ENCODE measurements at regions not wholly inside any gene's neighbourhood (a gene's known extent, or its start where the extent isn't known, plus 50 kb on each side); places are given as distances from the start of the nearest gene placed in this dataset.
"Not testable (repeated sequence)": the region's sequence is repeated elsewhere in the genome, so short reads cannot be mapped to it uniquely, and the experiment has no call there.

GRCh38 chr7:150049012-150049655 lies 175.4 kb downstream of the ATP6V0E2 start:
- H3K4me3 ChIP-seq: peak overlapping the region; percentile 20 to 55 (median 28)
- not testable (repeated sequence) for H3K36me3 ChIP-seq, H3K27me3 ChIP-seq, H3K9me3 ChIP-seq
- peak overlapping the region in 2 of 4 donors; percentile 55 to 73 for H3K27ac ChIP-seq
- 4% methylated on average over 22 to 24 of the region's 46 CpGs for WGBS, 2 donors
- peak in 1 of 2 donors; percentile 14 for DNase-seq (ENCODE audit: low spot score in 2 of 2)
- H3K4me1 ChIP-seq: peaks cover 0 to 21% (median 2%) of the 10 kb centered on the region in 4 donors

GRCh38 chr7:150053396-150053795 lies 179.6 kb downstream of the ATP6V0E2 start:
- H3K27ac ChIP-seq; H3K36me3 ChIP-seq; H3K4me3 ChIP-seq; DNase-seq (ENCODE audit: low spot score in 2 of 2); H3K27me3 ChIP-seq; H3K9me3 ChIP-seq; H3K4me1 ChIP-seq: not testable (repeated sequence)
- WGBS, 2 donors: 36 to 42% methylated on average over 5 of the region's 5 CpGs

GRCh38 chr7:150054242-150054641 lies 180.5 kb downstream of the ATP6V0E2 start:
- H3K27me3 ChIP-seq; H3K4me1 ChIP-seq; H3K9me3 ChIP-seq; H3K36me3 ChIP-seq; H3K4me3 ChIP-seq; H3K27ac ChIP-seq; DNase-seq (ENCODE audit: low spot score in 2 of 2): not testable (repeated sequence)
- 46 to 61% methylated on average over 3 of the region's 3 CpGs for WGBS, 2 donors

- WGBS, 2 donors: 13 to 14% methylated on average over 12 of the region's 16 CpGs
- H3K4me1 ChIP-seq, H3K27ac ChIP-seq, H3K36me3 ChIP-seq, H3K4me3 ChIP-seq, H3K9me3 ChIP-seq, H3K27me3 ChIP-seq: not testable (repeated sequence)
- DNase-seq (ENCODE audit: low spot score in 2 of 2): peak; percentile 68 to 79
- peak in 3 of 5 experiments; percentile 26 to 50 (median 32) for TF ChIP-seq CTCF (IDR thresholded peaks at IDR 0.05)
These were observed 186.8 kb downstream of the ATP6V0E2 start for GRCh38 chr7:150060259-150061221.

- not testable (repeated sequence) for H3K27ac ChIP-seq; H3K27me3 ChIP-seq; DNase-seq (ENCODE audit: low spot score in 2 of 2); H3K4me1 ChIP-seq; H3K4me3 ChIP-seq; H3K9me3 ChIP-seq; H3K36me3 ChIP-seq
- WGBS, 2 donors: 60 to 63% methylated on average over 1 of the region's 1 CpG
These were observed 189.4 kb downstream of the ATP6V0E2 start for GRCh38 chr7:150063195-150063594.

GRCh38 chr7:150069555-150070313 lies 196.0 kb downstream of the ATP6V0E2 start:
- not testable (repeated sequence) for H3K27me3 ChIP-seq; H3K9me3 ChIP-seq; H3K4me3 ChIP-seq; H3K36me3 ChIP-seq; DNase-seq (ENCODE audit: low spot score in 2 of 2); H3K27ac ChIP-seq; H3K4me1 ChIP-seq
- WGBS, 2 donors: 73 to 74% methylated on average over 9 to 10 of the region's 10 CpGs

GRCh38 chr7:150077543-150077942 lies 203.8 kb downstream of the ATP6V0E2 start:
- H3K4me1 ChIP-seq; DNase-seq (ENCODE audit: low spot score in 2 of 2); H3K36me3 ChIP-seq; H3K4me3 ChIP-seq; H3K27ac ChIP-seq; H3K9me3 ChIP-seq; H3K27me3 ChIP-seq: not testable (repeated sequence)
- 64 to 85% methylated on average over 1 of the region's 1 CpG for WGBS, 2 donors

- H3K9me3 ChIP-seq; H3K4me1 ChIP-seq; H3K4me3 ChIP-seq; H3K36me3 ChIP-seq; DNase-seq (ENCODE audit: low spot score in 2 of 2); H3K27me3 ChIP-seq; H3K27ac ChIP-seq: not testable (repeated sequence)
These were observed 208.1 kb downstream of the ATP6V0E2 start for GRCh38 chr7:150081865-150082264.

GRCh38 chr7:150084724-150085123 lies 211.0 kb downstream of the ATP6V0E2 start:
- not testable (repeated sequence) for H3K27me3 ChIP-seq; H3K4me1 ChIP-seq; H3K4me3 ChIP-seq; H3K27ac ChIP-seq; H3K36me3 ChIP-seq; H3K9me3 ChIP-seq; DNase-seq (ENCODE audit: low spot score in 2 of 2)
- 80 to 87% methylated on average over 4 of the region's 4 CpGs for WGBS, 2 donors

- H3K27me3 ChIP-seq; DNase-seq (ENCODE audit: low spot score in 2 of 2); H3K9me3 ChIP-seq; H3K4me1 ChIP-seq; H3K4me3 ChIP-seq; H3K36me3 ChIP-seq; H3K27ac ChIP-seq: not testable (repeated sequence)
- WGBS, 2 donors: 54 to 68% methylated on average over 4 of the region's 4 CpGs
These were observed 213.7 kb downstream of the ATP6V0E2 start for GRCh38 chr7:150087478-150087877.

- H3K36me3 ChIP-seq; H3K4me3 ChIP-seq; H3K27ac ChIP-seq; H3K27me3 ChIP-seq; DNase-seq (ENCODE audit: low spot score in 2 of 2); H3K4me1 ChIP-seq; H3K9me3 ChIP-seq: not testable (repeated sequence)
- WGBS, 2 donors: 55 to 56% methylated on average over 1 of the region's 1 CpG
These were observed 215.4 kb downstream of the ATP6V0E2 start for GRCh38 chr7:150089139-150089538.

- not testable (repeated sequence) for DNase-seq (ENCODE audit: low spot score in 2 of 2); H3K4me1 ChIP-seq; H3K4me3 ChIP-seq; H3K27me3 ChIP-seq; H3K36me3 ChIP-seq; H3K27ac ChIP-seq; H3K9me3 ChIP-seq
- WGBS, 2 donors: 75 to 81% methylated on average over 1 to 2 of the region's 3 CpGs
These were observed 217.0 kb downstream of the ATP6V0E2 start for GRCh38 chr7:150090776-150091175.
